LNCAP (cell line): ENCODE measurements at regions not wholly inside any gene's neighbourhood (a gene's known extent, or its start where the extent isn't known, plus 50 kb on each side); places are given as distances from the start of the nearest gene placed in this dataset.

ENCODE experiments used
- TF ChIP-seq, protein P1 (sequence below): fragments of 450-650 bp; IDR thresholded peaks from 2 replicates; pipeline ENCODE4 v1.5.1; 2017; ENCODE audit warnings: mild to moderate bottlenecking

DNA sequence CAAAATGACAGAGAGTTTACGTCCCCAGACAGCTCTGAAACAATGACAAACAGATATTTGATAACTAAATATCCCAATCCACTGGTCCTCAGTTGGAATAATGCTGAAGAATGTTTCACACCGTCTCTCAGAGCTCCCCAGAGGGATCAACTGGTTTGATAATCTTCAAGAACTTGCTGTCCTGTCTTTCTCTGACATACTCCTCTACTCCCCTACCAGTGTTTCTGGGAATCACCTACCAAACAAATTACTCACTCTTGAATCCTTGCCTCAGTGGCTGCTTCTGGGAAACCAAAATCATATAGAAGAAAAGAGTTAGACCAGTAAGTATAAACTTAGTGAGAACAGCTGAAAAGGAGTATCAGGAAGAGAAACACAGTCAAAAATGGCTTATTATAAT is 469.7 kb upstream of the JAG1 start:
- TF ChIP-seq, protein P1, sequence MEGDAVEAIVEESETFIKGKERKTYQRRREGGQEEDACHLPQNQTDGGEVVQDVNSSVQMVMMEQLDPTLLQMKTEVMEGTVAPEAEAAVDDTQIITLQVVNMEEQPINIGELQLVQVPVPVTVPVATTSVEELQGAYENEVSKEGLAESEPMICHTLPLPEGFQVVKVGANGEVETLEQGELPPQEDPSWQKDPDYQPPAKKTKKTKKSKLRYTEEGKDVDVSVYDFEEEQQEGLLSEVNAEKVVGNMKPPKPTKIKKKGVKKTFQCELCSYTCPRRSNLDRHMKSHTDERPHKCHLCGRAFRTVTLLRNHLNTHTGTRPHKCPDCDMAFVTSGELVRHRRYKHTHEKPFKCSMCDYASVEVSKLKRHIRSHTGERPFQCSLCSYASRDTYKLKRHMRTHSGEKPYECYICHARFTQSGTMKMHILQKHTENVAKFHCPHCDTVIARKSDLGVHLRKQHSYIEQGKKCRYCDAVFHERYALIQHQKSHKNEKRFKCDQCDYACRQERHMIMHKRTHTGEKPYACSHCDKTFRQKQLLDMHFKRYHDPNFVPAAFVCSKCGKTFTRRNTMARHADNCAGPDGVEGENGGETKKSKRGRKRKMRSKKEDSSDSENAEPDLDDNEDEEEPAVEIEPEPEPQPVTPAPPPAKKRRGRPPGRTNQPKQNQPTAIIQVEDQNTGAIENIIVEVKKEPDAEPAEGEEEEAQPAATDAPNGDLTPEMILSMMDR = no peak

DNA sequence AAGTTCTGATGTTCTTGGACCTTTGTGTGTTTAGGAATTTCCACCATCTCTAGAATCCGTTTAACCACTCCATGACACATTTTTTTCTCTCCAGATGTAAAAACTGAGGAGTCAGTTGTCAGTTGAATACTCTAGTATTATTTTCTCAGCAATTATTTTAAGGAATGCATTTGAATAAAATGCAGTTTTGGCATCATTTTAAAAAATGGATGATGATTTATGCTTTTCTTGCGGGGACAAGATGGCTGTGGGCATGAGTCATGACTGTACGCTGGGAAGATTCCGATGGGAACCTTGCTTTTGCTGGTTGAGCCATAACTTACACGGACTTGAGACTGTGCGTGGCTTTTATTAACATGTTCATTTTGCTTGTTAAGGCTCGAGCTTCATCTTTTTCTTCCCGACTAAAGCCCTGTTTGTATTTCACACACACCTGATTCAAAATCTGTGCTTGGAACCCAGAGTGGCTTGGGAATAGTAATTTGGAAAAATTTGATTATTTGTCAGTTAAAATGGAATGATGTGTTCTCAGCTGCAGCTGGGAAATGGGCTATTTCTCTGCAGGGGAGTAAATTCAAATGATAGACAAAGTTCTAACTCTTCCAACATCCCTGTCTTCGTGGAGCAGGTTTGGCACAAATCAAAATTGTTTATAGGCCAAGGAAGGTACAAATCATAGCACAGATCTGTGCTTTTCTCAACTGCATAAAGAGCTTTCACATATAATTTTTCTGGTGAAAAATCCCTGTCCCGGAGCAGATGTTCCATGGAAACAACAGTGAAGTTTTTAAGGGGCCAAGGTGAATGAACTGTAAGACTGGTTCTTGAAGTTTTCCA is 470.5 kb upstream of the JAG1 start:
- TF ChIP-seq, protein P1 = no peak

DNA sequence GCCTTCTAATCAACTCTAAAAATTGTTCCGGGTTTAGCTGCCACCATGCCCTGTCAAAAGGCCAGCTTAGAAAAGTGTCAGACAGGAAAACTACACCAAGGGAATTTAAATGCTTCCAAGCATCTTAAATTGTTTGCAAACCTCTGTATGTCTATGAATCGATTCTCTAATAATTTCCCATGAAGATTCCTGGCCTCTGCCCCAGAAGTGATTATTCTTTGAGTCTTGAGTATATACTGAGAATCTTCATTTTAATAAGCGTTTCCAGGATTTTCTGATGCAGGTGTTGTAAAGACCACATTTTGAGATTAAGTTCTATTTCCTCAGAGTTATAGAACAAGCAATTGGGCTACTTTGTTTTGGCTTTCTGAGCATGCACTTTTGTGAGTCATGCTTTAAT is 471.8 kb upstream of the JAG1 start:
- TF ChIP-seq, protein P1 = no peak

DNA sequence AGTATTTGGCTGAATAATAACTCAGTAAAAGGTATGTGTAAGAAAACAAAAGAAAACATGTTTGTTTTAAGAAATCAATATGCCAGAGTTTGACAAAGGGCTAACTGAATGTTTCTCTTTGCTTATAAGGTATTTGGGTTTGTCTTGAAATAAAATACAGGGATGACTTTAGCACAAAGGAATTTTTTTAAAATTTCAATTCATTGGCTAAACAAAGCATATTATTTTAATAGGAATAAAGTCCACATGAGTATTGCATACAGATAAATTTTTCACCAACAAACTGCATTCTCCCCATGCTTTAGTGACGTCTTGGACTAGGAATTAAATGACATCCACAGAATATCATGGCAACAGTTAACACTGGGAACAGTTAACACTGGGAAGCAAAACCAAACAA is 480.0 kb upstream of the JAG1 start:
- TF ChIP-seq, protein P1 = no peak

DNA sequence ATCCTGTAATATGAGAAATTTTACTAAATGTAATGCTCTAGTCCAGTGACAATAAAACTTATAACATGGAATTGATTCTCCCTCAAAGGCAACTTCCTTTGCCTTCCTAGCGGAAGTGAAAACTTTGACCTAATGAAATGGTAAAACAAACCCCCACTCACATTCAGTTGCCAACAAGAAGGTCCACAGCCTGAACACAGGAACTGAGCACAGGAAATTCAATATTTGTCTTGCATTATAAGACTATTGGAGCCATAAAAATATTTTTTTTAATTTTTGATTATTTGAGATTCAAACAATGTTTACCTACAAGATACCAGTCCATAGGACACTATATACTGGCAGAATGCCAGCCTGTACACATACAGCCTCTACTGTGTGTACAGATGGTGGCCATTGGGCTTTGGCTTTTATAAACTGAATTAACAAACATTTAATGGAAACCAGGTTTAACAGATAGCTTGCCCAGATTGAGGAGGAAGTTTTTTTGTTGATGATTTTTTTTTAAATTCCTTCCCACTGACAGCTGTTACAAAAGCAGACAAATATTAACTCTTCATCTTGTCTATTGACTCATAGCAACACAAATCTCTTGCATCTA is 481.5 kb upstream of the JAG1 start:
- TF ChIP-seq, protein P1 = no peak

DNA sequence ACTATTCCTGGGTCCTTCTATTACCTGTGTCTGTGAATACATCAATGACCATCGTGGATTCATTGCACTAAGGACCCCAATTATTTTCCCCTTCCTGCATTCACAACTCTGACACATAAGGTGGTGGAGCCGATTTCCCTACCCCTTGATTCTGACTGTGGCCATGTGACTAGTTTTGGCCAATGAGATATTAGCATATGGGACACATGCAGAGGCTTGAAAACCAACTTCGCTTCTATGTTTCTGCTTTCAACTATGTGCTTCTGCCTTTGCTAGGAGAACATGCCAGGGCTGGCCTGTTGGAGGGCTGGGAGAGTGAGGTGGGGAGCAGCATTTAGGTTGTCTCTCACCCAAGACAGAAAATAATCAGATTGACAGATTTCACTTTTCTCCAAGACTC is 483.1 kb upstream of the JAG1 start:
- TF ChIP-seq, protein P1 = no peak

DNA sequence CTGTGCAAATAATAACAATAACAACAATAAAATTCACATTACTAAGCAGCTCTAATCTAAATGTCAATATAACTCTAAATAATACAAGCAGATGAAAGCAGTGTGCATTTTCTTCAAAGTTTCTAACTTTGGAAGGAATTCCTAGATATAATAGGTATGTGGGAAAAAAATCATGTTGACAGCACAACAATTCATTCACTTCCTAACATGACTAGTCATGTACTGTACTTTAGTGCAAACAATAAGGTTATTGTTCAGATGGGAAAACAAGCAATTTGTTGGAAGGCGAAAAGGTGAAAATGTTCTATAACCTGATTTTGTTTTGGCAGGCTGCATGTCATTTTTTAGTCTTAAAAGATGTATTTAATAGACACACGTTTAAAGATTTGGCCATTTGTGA is 484.3 kb upstream of the JAG1 start:
- TF ChIP-seq, protein P1 = no peak
